ENCODE measurements at regions not wholly inside any gene's neighbourhood (a gene's known extent, or its start where the extent isn't known, plus 50 kb on each side); places are given as distances from the start of the nearest gene placed in this dataset.

- no peak for DNase-seq (ENCODE audit: low read depth)
Measured at GRCh38 chr7:1321411-1322239, 89.0 kb downstream of the UNCX start.

- no peak for DNase-seq (ENCODE audit: low read depth)
Measured at GRCh38 chr7:1322240-1323110, 89.8 kb downstream of the UNCX start.

- no peak for DNase-seq (ENCODE audit: low read depth)
Measured at GRCh38 chr7:1323178-1324027, 90.7 kb downstream of the UNCX start.

GRCh38 chr7:1324028-1324900 lies 91.6 kb downstream of the UNCX start:
- DNase-seq (ENCODE audit: low read depth), result no peak

GRCh38 chr7:1325246-1325645 lies 92.6 kb downstream of the UNCX start:
- no peak for DNase-seq (ENCODE audit: low read depth)

GRCh38 chr7:1325646-1326510 lies 93.2 kb downstream of the UNCX start:
- DNase-seq (ENCODE audit: low read depth), result no peak

GRCh38 chr7:1326511-1326785 lies 93.8 kb downstream of the UNCX start:
- no peak for DNase-seq (ENCODE audit: low read depth)

GRCh38 chr7:1329261-1329660 lies 96.6 kb downstream of the UNCX start:
- no peak for DNase-seq (ENCODE audit: low read depth)

- no peak for DNase-seq (ENCODE audit: low read depth)
Measured at GRCh38 chr7:1329966-1330800, 97.5 kb downstream of the UNCX start.

GRCh38 chr7:1330801-1331425 lies 98.2 kb downstream of the UNCX start:
- no peak for DNase-seq (ENCODE audit: low read depth)

GRCh38 chr7:1331561-1332467 lies 99.1 kb downstream of the UNCX start:
- DNase-seq (ENCODE audit: low read depth), result no peak

GRCh38 chr7:1336509-1336908 lies 103.8 kb downstream of the UNCX start:
- DNase-seq (ENCODE audit: low read depth), result no peak

GRCh38 chr7:1339611-1340010 lies 106.9 kb downstream of the UNCX start:
- DNase-seq (ENCODE audit: low read depth), result no peak

GRCh38 chr7:1340031-1340430 lies 107.4 kb downstream of the UNCX start:
- no peak for DNase-seq (ENCODE audit: low read depth)

GRCh38 chr7:1340461-1341360 lies 108.0 kb downstream of the UNCX start:
- no peak for DNase-seq (ENCODE audit: low read depth)

GRCh38 chr7:1341361-1342089 lies 108.9 kb downstream of the UNCX start:
- DNase-seq (ENCODE audit: low read depth), result no peak
